ENCODE measurements at regions not wholly inside any gene's neighbourhood (a gene's known extent, or its start where the extent isn't known, plus 50 kb on each side); places are given as distances from the start of the nearest gene placed in this dataset.
A peak's percentile ranks its signal among the peaks of the same experiment; 100 is the strongest.

- no peak for DNase-seq
These were observed 542.4 kb upstream of the DIPK2B start for GRCh38 chrX:45743081-45743533.

- no peak for DNase-seq
These were observed 539.6 kb upstream of the DIPK2B start for GRCh38 chrX:45740291-45740690.

- no peak for DNase-seq
These were observed 534.9 kb upstream of the DIPK2B start for GRCh38 chrX:45735571-45735970.

GRCh38 chrX:45731448-45731847, 530.8 kb upstream of the DIPK2B start:
- no peak for DNase-seq

GRCh38 chrX:45727761-45728160, 527.1 kb upstream of the DIPK2B start:
- no peak for DNase-seq

- DNase-seq = no peak
These were observed 521.8 kb upstream of the DIPK2B start for GRCh38 chrX:45722471-45722870.

GRCh38 chrX:45719751-45720501, 519.2 kb upstream of the DIPK2B start:
- DNase-seq = no peak

- DNase-seq = no peak
These were observed 518.0 kb upstream of the DIPK2B start for GRCh38 chrX:45718676-45719075.

GRCh38 chrX:45716750-45717149, 516.1 kb upstream of the DIPK2B start:
- no peak for DNase-seq

- no peak for DNase-seq
These were observed 515.1 kb upstream of the DIPK2B start for GRCh38 chrX:45715748-45716147.

GRCh38 chrX:45714866-45715265, 514.2 kb upstream of the DIPK2B start:
- peak in 1 of 14 donors; percentile 0 for DNase-seq

- no peak for DNase-seq
These were observed 511.4 kb upstream of the DIPK2B start for GRCh38 chrX:45712067-45712466.

GRCh38 chrX:45711231-45711630, 510.6 kb upstream of the DIPK2B start:
- DNase-seq = no peak

- DNase-seq = no peak
These were observed 509.6 kb upstream of the DIPK2B start for GRCh38 chrX:45710081-45710801.

- no peak for DNase-seq
These were observed 508.7 kb upstream of the DIPK2B start for GRCh38 chrX:45709381-45709780.

- no peak for DNase-seq
These were observed 498.5 kb upstream of the DIPK2B start for GRCh38 chrX:45699158-45699557.

- no peak for DNase-seq
These were observed 496.9 kb upstream of the DIPK2B start for GRCh38 chrX:45697591-45697990.

- DNase-seq = no peak
These were observed 496.1 kb upstream of the DIPK2B start for GRCh38 chrX:45696736-45697135.

GRCh38 chrX:45689971-45690370, 489.3 kb upstream of the DIPK2B start:
- no peak for DNase-seq

GRCh38 chrX:45683914-45684313, 483.2 kb upstream of the DIPK2B start:
- no peak for DNase-seq

GRCh38 chrX:45681891-45682290, 481.2 kb upstream of the DIPK2B start:
- DNase-seq = no peak

GRCh38 chrX:45669715-45670340, 469.2 kb upstream of the DIPK2B start:
- no peak for DNase-seq

- DNase-seq = no peak
These were observed 468.2 kb upstream of the DIPK2B start for GRCh38 chrX:45668686-45669443.
